SK-N-SH (cell line): ENCODE measurements at regions not wholly inside any gene's neighbourhood (a gene's known extent, or its start where the extent isn't known, plus 50 kb on each side); places are given as distances from the start of the nearest gene placed in this dataset.

ENCODE experiments used
- CTCF ChIA-PET: fragments of 300-600, 350-600 bp; formaldehyde crosslinking; extraction: SDS; loops from one replicate; lab custom pipeline; 2021; lab: Yijun Ruan, JAX
- POLR2A ChIA-PET: fragments of 350-600 bp; sonication (Branson Sonifier 250); formaldehyde crosslinking; extraction: SDS; loops from one replicate; lab custom pipeline; 2020; ENCODE audit warnings: antibody characterized with exemption, inconsistent platforms; lab: Yijun Ruan, JAX
- DNase-seq: peaks from one replicate; pipeline ENCODE4 v3.0.0; 2012
- H2AFZ ChIP-seq: fragments of 200-600 bp; sonication (generic); 2 replicates; pipeline ENCODE4 v1.8.1; 2016; ENCODE audit warnings: antibody characterized with exemption, mild to moderate bottlenecking, low read depth
- H3F3A ChIP-seq: fragments of 200-600 bp; sonication (generic); replicated peaks from 2 replicates; pipeline ENCODE3; 2016; ENCODE audit warnings: antibody characterized with exemption, mild to moderate bottlenecking; ENCODE audit not compliant: insufficient read depth
- H3K27ac ChIP-seq, 2 experiments: fragments of 200-500 bp in 1 of 2; fragments of 200-600 bp in 1 of 2; sonication (Bioruptor generic) in 1 of 2; sonication (generic), shearing (Covaris generic) in 1 of 2; 2 replicates each; pipeline versions ENCODE4 v1.5.1 to v1.6.1; 2014 to 2016; ENCODE audit warnings: low read depth in 2 of 2, inconsistent platforms in 1 of 2, low read length in 1 of 2, mild to moderate bottlenecking in 1 of 2, mixed read lengths in 1 of 2
- H3K27me3 ChIP-seq: fragments of 200-600 bp; sonication (generic), shearing (Covaris generic); 2 replicates; pipeline ENCODE4 v1.6.1; 2016; ENCODE audit warnings: mixed run types; ENCODE audit not compliant: insufficient read depth
- H3K36me3 ChIP-seq, 2 experiments: fragments of 200-500 bp in 1 of 2; fragments of 200-600 bp in 1 of 2; sonication (Bioruptor generic) in 1 of 2; sonication (generic) in 1 of 2; replicated peaks in 1 of 2; 2 replicates each; pipeline versions ENCODE3 to v1.5.1; 2014 to 2016; ENCODE audit warnings: low read length in 1 of 2, mild to moderate bottlenecking in 1 of 2; ENCODE audit not compliant: insufficient read depth in 2 of 2, control insufficient read depth in 1 of 2
- H3K4me1 ChIP-seq, 2 experiments: fragments of 200-500 bp in 1 of 2; fragments of 200-600 bp in 1 of 2; sonication (Bioruptor generic) in 1 of 2; sonication (generic), shearing (Covaris generic) in 1 of 2; 2 replicates each; pipeline versions ENCODE4 v1.5.1 to v1.6.1; 2014 to 2016; ENCODE audit warnings: low read depth in 1 of 2, low read length in 1 of 2, mixed run types in 1 of 2; ENCODE audit not compliant: insufficient read depth in 2 of 2, control insufficient read depth in 1 of 2
- H3K4me2 ChIP-seq: fragments of 200-600 bp; sonication (generic), shearing (Covaris generic); 2 replicates; pipeline ENCODE4 v1.6.1; 2017; ENCODE audit warnings: mixed run types
- H3K4me3 ChIP-seq, 2 experiments: fragments of 200-500 bp in 1 of 2; fragments of 200-600 bp in 1 of 2; sonication (Bioruptor generic) in 1 of 2; sonication (generic), shearing (Covaris generic) in 1 of 2; 2 replicates each; pipeline versions ENCODE4 v1.5.1 to v1.8.1; 2014 to 2016; ENCODE audit warnings: low read depth in 2 of 2, inconsistent platforms in 1 of 2, low read length in 1 of 2, mild to moderate bottlenecking in 1 of 2, mixed read lengths in 1 of 2, moderate library complexity in 1 of 2
- H3K79me2 ChIP-seq: fragments of 200-600 bp; sonication (generic); 2 replicates; pipeline ENCODE4 v1.8.1; 2017; ENCODE audit warnings: mild to moderate bottlenecking; ENCODE audit not compliant: insufficient read depth
- H3K9ac ChIP-seq: fragments of 200-600 bp; sonication (generic); 2 replicates; pipeline ENCODE4 v1.6.1; 2017; ENCODE audit warnings: mixed run types
- H3K9me2 ChIP-seq: fragments of 200-600 bp; sonication (generic); 2 replicates; pipeline ENCODE4 v1.6.1; 2017; ENCODE audit warnings: mixed run types
- H3K9me3 ChIP-seq: fragments of 200-600 bp; sonication (generic); 2 replicates; pipeline ENCODE4 v1.6.1; 2017; ENCODE audit warnings: mixed run types, mild to moderate bottlenecking, moderate library complexity
- H4K20me1 ChIP-seq: fragments of 200-600 bp; sonication (generic); 2 replicates; pipeline ENCODE4 v1.6.1; 2017; ENCODE audit warnings: mild to moderate bottlenecking, mixed run types; ENCODE audit not compliant: insufficient read depth
- CHD2 ChIP-seq: fragments of 150-350 bp; IDR thresholded peaks from 2 replicates; pipeline ENCODE4 v1.6.1; 2018; ENCODE audit warnings: low read length; ENCODE audit not compliant: partially characterized antibody
- ELF1 ChIP-seq: IDR thresholded peaks from 2 replicates; pipeline ENCODE4 v1.4.0; 2012
- FOXJ3 ChIP-seq: sonication (generic); formaldehyde crosslinking; IDR thresholded peaks from 2 replicates; pipeline ENCODE4 v1.5.1; 2020; ENCODE audit warnings: mild to moderate bottlenecking, missing genetic modification reagents
- JUND ChIP-seq: IDR thresholded peaks from 2 replicates; pipeline ENCODE4 v1.4.0; 2012
- MAX ChIP-seq: IDR thresholded peaks from 2 replicates; pipeline ENCODE4 v1.4.0; 2012; ENCODE audit warnings: low read depth
- MEF2A ChIP-seq: IDR thresholded peaks from 2 replicates; pipeline ENCODE4 v1.4.0; 2012; ENCODE audit warnings: low read depth, borderline replicate concordance
- NFIC ChIP-seq: IDR thresholded peaks from 2 replicates; pipeline ENCODE4 v1.4.0; 2012; ENCODE audit warnings: borderline replicate concordance
- RAD21 ChIP-seq: IDR thresholded peaks from 2 replicates; pipeline ENCODE4 v1.6.1; 2012; ENCODE audit warnings: mild to moderate bottlenecking, low read length
- RFX5 ChIP-seq: IDR thresholded peaks from 2 replicates; pipeline ENCODE4 v1.6.1; 2012; ENCODE audit warnings: mild to moderate bottlenecking, improper control_type of control experiment, low read length
- RXRA ChIP-seq: IDR thresholded peaks from 2 replicates; pipeline ENCODE4 v1.4.0; 2012; ENCODE audit warnings: low read depth, mild to moderate bottlenecking, borderline replicate concordance
- SIN3A ChIP-seq: IDR thresholded peaks from 2 replicates; pipeline ENCODE4 v1.6.1; 2012; ENCODE audit warnings: low read depth, mild to moderate bottlenecking, low read length, moderate library complexity, borderline replicate concordance
- SMC3 ChIP-seq: IDR thresholded peaks from 2 replicates; pipeline ENCODE4 v1.6.1; 2012; ENCODE audit warnings: low read depth, low read length, improper control_type of control experiment
- TAF1 ChIP-seq: IDR thresholded peaks from 2 replicates; pipeline ENCODE4 v1.6.1; 2012; ENCODE audit warnings: low read depth, mild to moderate bottlenecking, low read length, moderate library complexity, borderline replicate concordance
- USF1 ChIP-seq: IDR thresholded peaks from 2 replicates; pipeline ENCODE4 v1.4.0; 2012; ENCODE audit warnings: low read depth, borderline replicate concordance
- USF2 ChIP-seq: fragments of 150-350 bp; IDR thresholded peaks from 2 replicates; pipeline ENCODE4 v1.6.1; 2017; ENCODE audit warnings: antibody characterized with exemption, low read length, low read depth, borderline replicate concordance
- YY1 ChIP-seq: IDR thresholded peaks from 2 replicates; pipeline ENCODE4 v1.4.0; 2012; ENCODE audit warnings: low read depth, mild to moderate bottlenecking
- WGBS: methylation state at CpG from one replicate; pipeline ENCODE4 v1.1.6; 2017; ENCODE audit warnings: low lambda C conversion rate; 5-methylcytosine and 5-hydroxymethylcytosine counted together

GRCh38 chr20:53734006-53734688 lies 140.5 kb upstream of the ZNF217 start:
- H3K79me2 ChIP-seq: no peaks in the 10 kb centered on the region
- H2AFZ ChIP-seq: 0 out of 2 replicates have a peak overlapping the region, but pooled peaks have one; percentile 21
- peaks cover 17% of the 10 kb centered on the region for H3F3A ChIP-seq
- no peaks in the 10 kb centered on the region for H3K9me3 ChIP-seq
- no peak for TF ChIP-seq ELF1
- no peak for TF ChIP-seq NFIC
- TF ChIP-seq USF1: no peak
- no peak for TF ChIP-seq TAF1
- no peak for TF ChIP-seq YY1
- TF ChIP-seq USF2: no peak
- TF ChIP-seq SIN3A: no peak
- 0 out of 2 replicates have a peak, but pooled peaks have one; percentile 10 for TF ChIP-seq MEF2A
- H3K27ac ChIP-seq: no peak overlapping the region; a peak in 1 of 4 replicates
- no peaks in the 10 kb centered on the region for H3K27me3 ChIP-seq
- WGBS: 96% methylated on average over 7 of the region's 7 CpGs
- CTCF ChIA-PET: no interaction called here
- DNase-seq: no peak
- H3K9ac ChIP-seq: no peak overlapping the region
- no peaks in the 10 kb centered on the region for H4K20me1 ChIP-seq
- H3K4me3 ChIP-seq: no peak overlapping the region
- H3K36me3 ChIP-seq: no peaks in the 10 kb centered on the region
- H3K4me2 ChIP-seq: no peak overlapping the region
- no peaks in the 10 kb centered on the region for H3K9me2 ChIP-seq
- POLR2A ChIA-PET: no interaction called here
- H3K4me1 ChIP-seq: peaks cover 26 to 38% of the 10 kb centered on the region in 2 experiments

- Histone ChIP-seq H3K4me1 (peaks cover 4 to 14% of the 10 kb centered on the region in 2 experiments), H3K9me2 (no peaks in the 10 kb centered on the region), H3K9me3 (no peaks in the 10 kb centered on the region), H3K27ac (no peak overlapping the region), H3F3A (peaks cover 17% of the 10 kb centered on the region), H3K79me2 (no peaks in the 10 kb centered on the region), H3K36me3 (no peaks in the 10 kb centered on the region), H2AFZ (no peak overlapping the region), H3K9ac (no peak overlapping the region), H3K4me3 (no peak overlapping the region), H3K4me2 (no peak overlapping the region), H4K20me1 (no peaks in the 10 kb centered on the region), H3K27me3 (no peaks in the 10 kb centered on the region)
- WGBS: 100% methylated on average over 2 of the region's 2 CpGs
- DNase-seq: no peak
- POLR2A ChIA-PET: no interaction called here
- TF ChIP-seq RXRA (no peak), JUND (no peak), RAD21 (no peak), USF1 (no peak), CHD2 (no peak), FOXJ3 (no peak), SMC3 (no peak), MAX (no peak), RFX5 (no peak)
- CTCF ChIA-PET: no interaction called here
These were observed 138.0 kb upstream of the ZNF217 start for GRCh38 chr20:53731595-53731994.
